ENCODE measurements at regions not wholly inside any gene's neighbourhood (a gene's known extent, or its start where the extent isn't known, plus 50 kb on each side); places are given as distances from the start of the nearest gene placed in this dataset.

GRCh38 chr1:201595381-201595780 lies 56.5 kb downstream of the NAV1 start:
- no peak for TF ChIP-seq EZH2 (IDR thresholded peaks at IDR 0.05; ENCODE audit: borderline replicate concordance, low read depth, low read length, poor library complexity, severe bottlenecking)
- TF ChIP-seq, protein P1, sequence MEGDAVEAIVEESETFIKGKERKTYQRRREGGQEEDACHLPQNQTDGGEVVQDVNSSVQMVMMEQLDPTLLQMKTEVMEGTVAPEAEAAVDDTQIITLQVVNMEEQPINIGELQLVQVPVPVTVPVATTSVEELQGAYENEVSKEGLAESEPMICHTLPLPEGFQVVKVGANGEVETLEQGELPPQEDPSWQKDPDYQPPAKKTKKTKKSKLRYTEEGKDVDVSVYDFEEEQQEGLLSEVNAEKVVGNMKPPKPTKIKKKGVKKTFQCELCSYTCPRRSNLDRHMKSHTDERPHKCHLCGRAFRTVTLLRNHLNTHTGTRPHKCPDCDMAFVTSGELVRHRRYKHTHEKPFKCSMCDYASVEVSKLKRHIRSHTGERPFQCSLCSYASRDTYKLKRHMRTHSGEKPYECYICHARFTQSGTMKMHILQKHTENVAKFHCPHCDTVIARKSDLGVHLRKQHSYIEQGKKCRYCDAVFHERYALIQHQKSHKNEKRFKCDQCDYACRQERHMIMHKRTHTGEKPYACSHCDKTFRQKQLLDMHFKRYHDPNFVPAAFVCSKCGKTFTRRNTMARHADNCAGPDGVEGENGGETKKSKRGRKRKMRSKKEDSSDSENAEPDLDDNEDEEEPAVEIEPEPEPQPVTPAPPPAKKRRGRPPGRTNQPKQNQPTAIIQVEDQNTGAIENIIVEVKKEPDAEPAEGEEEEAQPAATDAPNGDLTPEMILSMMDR (conservative IDR thresholded peaks at IDR 0.05; ENCODE audit: low read depth, low read length) = no peak
- ChIA-PET CTCF (no interaction called here), POLR2A (ENCODE audit: low non-redundant PET) (no interaction called here)
- no peaks in the 10 kb centered on the region for H3K27me3 ChIP-seq (replicated peaks; ENCODE audit: insufficient read depth, low read depth, low read length, poor library complexity)
- intact Hi-C loops (cut with micrococcal nuclease; ENCODE audit: unreplicated experiment) = no loop called here
- no peak for DNase-seq (ENCODE audit: low spot score)
- H3K9me3 ChIP-seq (ENCODE audit: low read depth, low read length, poor library complexity, severe bottlenecking) = no peaks in the 10 kb centered on the region
- H3K27ac ChIP-seq (ENCODE audit: low read depth, low read length, poor library complexity, severe bottlenecking) = no peak overlapping the region
- H3K36me3 ChIP-seq (ENCODE audit: insufficient read depth, low read length, poor library complexity, severe bottlenecking) = no peaks in the 10 kb centered on the region
- H3K4me3 ChIP-seq (ENCODE audit: low read depth, low read length, poor library complexity, severe bottlenecking) = no peak overlapping the region
- no TSS peak for BruUV-seq (replicated peaks)
- peaks cover 15% of the 10 kb centered on the region for H3K4me1 ChIP-seq (ENCODE audit: insufficient read depth, low read length, poor library complexity, severe bottlenecking)

GRCh38 chr1:201596101-201596868 lies 57.4 kb downstream of the NAV1 start:
- Histone ChIP-seq H3K27me3 (replicated peaks; ENCODE audit: insufficient read depth, low read depth, low read length, poor library complexity) (no peaks in the 10 kb centered on the region), H3K36me3 (ENCODE audit: insufficient read depth, low read length, poor library complexity, severe bottlenecking) (no peaks in the 10 kb centered on the region), H3K9me3 (ENCODE audit: low read depth, low read length, poor library complexity, severe bottlenecking) (no peaks in the 10 kb centered on the region), H3K4me3 (ENCODE audit: low read depth, low read length, poor library complexity, severe bottlenecking) (no peak overlapping the region), H3K27ac (ENCODE audit: low read depth, low read length, poor library complexity, severe bottlenecking) (no peak overlapping the region), H3K4me1 (ENCODE audit: insufficient read depth, low read length, poor library complexity, severe bottlenecking) (peaks cover 15% of the 10 kb centered on the region)
- POLR2A ChIA-PET (ENCODE audit: low non-redundant PET) = no interaction called here
- TF ChIP-seq EZH2 (IDR thresholded peaks at IDR 0.05; ENCODE audit: borderline replicate concordance, low read depth, low read length, poor library complexity, severe bottlenecking) = no peak
- TF ChIP-seq, protein P1 (conservative IDR thresholded peaks at IDR 0.05; ENCODE audit: low read depth, low read length) = no peak
- no TSS peak for BruUV-seq (replicated peaks)
- CTCF ChIA-PET = no interaction called here
- intact Hi-C loops (cut with micrococcal nuclease; ENCODE audit: unreplicated experiment) = no loop called here
- no peak for DNase-seq (ENCODE audit: low spot score)

DNA sequence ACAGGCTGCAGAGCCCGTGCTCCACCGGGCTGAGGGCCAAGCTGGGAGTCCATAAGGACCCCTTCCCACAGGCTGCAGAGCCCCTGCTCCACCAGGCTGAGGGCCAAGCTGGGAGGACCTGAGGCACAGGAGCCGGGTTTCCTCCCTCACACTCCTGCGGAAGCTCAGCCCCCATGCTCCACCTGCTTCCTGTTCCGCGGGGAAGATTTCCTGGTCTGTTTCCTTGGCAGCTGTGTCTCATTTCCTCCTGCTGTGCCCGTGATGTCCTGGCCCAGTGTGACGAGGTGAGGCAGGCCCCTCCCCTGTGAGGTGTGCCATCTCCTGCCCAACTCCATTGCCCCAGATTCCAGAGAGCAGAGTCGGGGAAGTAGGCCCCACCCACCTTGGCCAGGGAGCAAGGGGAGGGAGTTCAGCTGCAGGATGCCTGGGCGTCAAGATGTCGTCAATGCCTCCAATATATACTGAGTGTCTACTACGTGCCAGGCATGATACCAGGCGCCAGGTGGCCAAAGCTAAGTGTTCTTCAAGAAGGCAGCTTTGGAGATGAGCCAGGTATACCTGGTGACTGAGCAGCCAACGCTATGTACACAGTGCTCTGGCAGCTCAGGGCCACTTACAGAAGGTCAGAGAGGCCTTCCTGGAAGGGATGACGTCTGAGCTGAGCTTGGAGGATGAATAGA lies 58.8 kb downstream of the NAV1 start:
- CTCF ChIA-PET = no interaction called here
- Histone ChIP-seq H3K27me3 (replicated peaks; ENCODE audit: insufficient read depth, low read depth, low read length, poor library complexity) (no peaks in the 10 kb centered on the region), H3K27ac (ENCODE audit: low read depth, low read length, poor library complexity, severe bottlenecking) (peak overlapping the region; percentile 61), H3K36me3 (ENCODE audit: insufficient read depth, low read length, poor library complexity, severe bottlenecking) (no peaks in the 10 kb centered on the region), H3K4me1 (ENCODE audit: insufficient read depth, low read length, poor library complexity, severe bottlenecking) (peaks cover 18% of the 10 kb centered on the region), H3K4me3 (ENCODE audit: low read depth, low read length, poor library complexity, severe bottlenecking) (no peak overlapping the region), H3K9me3 (ENCODE audit: low read depth, low read length, poor library complexity, severe bottlenecking) (no peaks in the 10 kb centered on the region)
- TF ChIP-seq, protein P1 (conservative IDR thresholded peaks at IDR 0.05; ENCODE audit: low read depth, low read length) = no peak
- no peak for TF ChIP-seq EZH2 (IDR thresholded peaks at IDR 0.05; ENCODE audit: borderline replicate concordance, low read depth, low read length, poor library complexity, severe bottlenecking)
- no TSS peak for BruUV-seq (replicated peaks)
- POLR2A ChIA-PET (ENCODE audit: low non-redundant PET) = interaction anchor here (0.6 kb wide), 1 partner anchor 56 kb away, joined by 4 read pairs; no protein-coding TSS in a partner anchor
- DNase-seq (ENCODE audit: low spot score) = peak; percentile 78
- intact Hi-C loops (cut with micrococcal nuclease; ENCODE audit: unreplicated experiment) = no loop called here
